ENCODE measurements at regions not wholly inside any gene's neighbourhood (a gene's known extent, or its start where the extent isn't known, plus 50 kb on each side); places are given as distances from the start of the nearest gene placed in this dataset.

DNA sequence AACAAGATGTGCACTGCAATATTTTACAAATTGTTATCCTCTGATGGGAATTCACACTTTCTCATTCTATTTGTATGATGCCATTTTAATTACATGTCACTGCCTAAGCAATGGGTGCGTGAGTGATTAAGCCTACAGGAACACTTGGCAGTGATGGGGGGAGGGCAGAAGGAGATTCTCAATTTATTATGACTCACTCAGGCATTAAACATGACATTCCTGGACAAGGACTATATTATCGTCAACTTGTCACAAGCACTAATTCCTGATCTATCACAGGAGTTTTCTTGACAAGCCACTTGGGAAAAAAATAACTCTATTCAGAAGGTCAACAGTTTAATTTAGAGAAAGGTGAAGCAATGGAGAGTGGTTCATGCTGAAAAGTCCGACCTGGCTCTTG is 556.8 kb downstream of the NSUN3 start:
- TF ChIP-seq, protein P1, sequence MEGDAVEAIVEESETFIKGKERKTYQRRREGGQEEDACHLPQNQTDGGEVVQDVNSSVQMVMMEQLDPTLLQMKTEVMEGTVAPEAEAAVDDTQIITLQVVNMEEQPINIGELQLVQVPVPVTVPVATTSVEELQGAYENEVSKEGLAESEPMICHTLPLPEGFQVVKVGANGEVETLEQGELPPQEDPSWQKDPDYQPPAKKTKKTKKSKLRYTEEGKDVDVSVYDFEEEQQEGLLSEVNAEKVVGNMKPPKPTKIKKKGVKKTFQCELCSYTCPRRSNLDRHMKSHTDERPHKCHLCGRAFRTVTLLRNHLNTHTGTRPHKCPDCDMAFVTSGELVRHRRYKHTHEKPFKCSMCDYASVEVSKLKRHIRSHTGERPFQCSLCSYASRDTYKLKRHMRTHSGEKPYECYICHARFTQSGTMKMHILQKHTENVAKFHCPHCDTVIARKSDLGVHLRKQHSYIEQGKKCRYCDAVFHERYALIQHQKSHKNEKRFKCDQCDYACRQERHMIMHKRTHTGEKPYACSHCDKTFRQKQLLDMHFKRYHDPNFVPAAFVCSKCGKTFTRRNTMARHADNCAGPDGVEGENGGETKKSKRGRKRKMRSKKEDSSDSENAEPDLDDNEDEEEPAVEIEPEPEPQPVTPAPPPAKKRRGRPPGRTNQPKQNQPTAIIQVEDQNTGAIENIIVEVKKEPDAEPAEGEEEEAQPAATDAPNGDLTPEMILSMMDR (conservative IDR thresholded peaks at IDR 0.05; ENCODE audit: low read depth, low read length), result no peak
- no peak for TF ChIP-seq EZH2 (IDR thresholded peaks at IDR 0.05; ENCODE audit: borderline replicate concordance, low read depth, low read length, poor library complexity, severe bottlenecking)

Data from A673 (cell line).